ENCODE measurements at regions not wholly inside any gene's neighbourhood (a gene's known extent, or its start where the extent isn't known, plus 50 kb on each side); places are given as distances from the start of the nearest gene placed in this dataset.

- TF ChIP-seq POLR2A (IDR thresholded peaks at IDR 0.05), result no peak
- TF ChIP-seq, protein P1, sequence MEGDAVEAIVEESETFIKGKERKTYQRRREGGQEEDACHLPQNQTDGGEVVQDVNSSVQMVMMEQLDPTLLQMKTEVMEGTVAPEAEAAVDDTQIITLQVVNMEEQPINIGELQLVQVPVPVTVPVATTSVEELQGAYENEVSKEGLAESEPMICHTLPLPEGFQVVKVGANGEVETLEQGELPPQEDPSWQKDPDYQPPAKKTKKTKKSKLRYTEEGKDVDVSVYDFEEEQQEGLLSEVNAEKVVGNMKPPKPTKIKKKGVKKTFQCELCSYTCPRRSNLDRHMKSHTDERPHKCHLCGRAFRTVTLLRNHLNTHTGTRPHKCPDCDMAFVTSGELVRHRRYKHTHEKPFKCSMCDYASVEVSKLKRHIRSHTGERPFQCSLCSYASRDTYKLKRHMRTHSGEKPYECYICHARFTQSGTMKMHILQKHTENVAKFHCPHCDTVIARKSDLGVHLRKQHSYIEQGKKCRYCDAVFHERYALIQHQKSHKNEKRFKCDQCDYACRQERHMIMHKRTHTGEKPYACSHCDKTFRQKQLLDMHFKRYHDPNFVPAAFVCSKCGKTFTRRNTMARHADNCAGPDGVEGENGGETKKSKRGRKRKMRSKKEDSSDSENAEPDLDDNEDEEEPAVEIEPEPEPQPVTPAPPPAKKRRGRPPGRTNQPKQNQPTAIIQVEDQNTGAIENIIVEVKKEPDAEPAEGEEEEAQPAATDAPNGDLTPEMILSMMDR (IDR thresholded peaks at IDR 0.05), result no peak
- no peak overlapping the region for H3K27ac ChIP-seq
- no peak for DNase-seq
- no peaks in the 10 kb centered on the region for H3K4me1 ChIP-seq
- H3K36me3 ChIP-seq, result no peaks in the 10 kb centered on the region
- no peaks in the 10 kb centered on the region for H3K9me3 ChIP-seq
- WGBS, 2 donors, result 82 to 86% methylated on average over 4 of the region's 4 CpGs
- no peaks in the 10 kb centered on the region for H3K27me3 ChIP-seq
- H3K4me3 ChIP-seq (replicated peaks in 1 of 3), result no peak overlapping the region
- intact Hi-C loops (cut with DNase I), result no loop called here
Measured at GRCh38 chr12:90741611-90742010, 213.4 kb downstream of the CCER1 start.

GRCh38 chr12:90729736-90730135 lies 225.2 kb downstream of the CCER1 start:
- intact Hi-C loops (cut with DNase I), result no loop called here
- Histone ChIP-seq H3K4me1 (no peaks in the 10 kb centered on the region), H3K9me3 (no peaks in the 10 kb centered on the region), H3K4me3 (replicated peaks in 1 of 3) (no peak overlapping the region), H3K36me3 (no peaks in the 10 kb centered on the region), H3K27ac (no peak overlapping the region), H3K27me3 (no peaks in the 10 kb centered on the region)
- no peak for TF ChIP-seq POLR2A (IDR thresholded peaks at IDR 0.05)
- TF ChIP-seq, protein P1 (IDR thresholded peaks at IDR 0.05), result no peak
- DNase-seq, result no peak
- WGBS, 2 donors, result 87% methylated on average over 4 of the region's 4 CpGs

- no peak for DNase-seq
- Histone ChIP-seq H3K9me3 (no peaks in the 10 kb centered on the region), H3K4me3 (replicated peaks in 1 of 3) (no peak overlapping the region), H3K36me3 (no peaks in the 10 kb centered on the region), H3K27me3 (no peaks in the 10 kb centered on the region), H3K27ac (no peak overlapping the region), H3K4me1 (no peaks in the 10 kb centered on the region)
- intact Hi-C loops (cut with DNase I), result no loop called here
- no peak for TF ChIP-seq POLR2A (IDR thresholded peaks at IDR 0.05)
- TF ChIP-seq, protein P1 (IDR thresholded peaks at IDR 0.05), result no peak
- 22 to 27% methylated on average over 2 of the region's 2 CpGs for WGBS, 2 donors
Measured at GRCh38 chr12:90712671-90713070, 242.3 kb downstream of the CCER1 start.

DNA sequence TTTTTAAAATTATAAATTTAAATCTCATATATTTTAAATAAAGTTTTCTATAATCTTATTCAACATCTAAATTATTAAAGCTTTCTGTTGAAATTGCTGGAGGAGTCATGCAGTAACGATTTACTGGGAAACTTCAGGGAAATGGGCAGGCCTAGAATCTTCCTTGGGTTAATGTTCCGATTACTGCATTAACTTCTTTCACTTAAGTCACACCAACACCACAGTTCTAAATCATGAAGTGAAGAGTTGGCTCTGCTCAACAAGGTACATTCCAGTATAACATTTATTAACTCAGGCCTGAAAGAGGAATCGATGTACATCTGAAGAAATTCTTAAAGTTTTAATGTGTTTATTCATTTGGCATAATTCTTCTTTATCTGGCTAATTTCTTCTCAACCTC lies 244.3 kb downstream of the CCER1 start:
- intact Hi-C loops (cut with DNase I), result no loop called here
- Histone ChIP-seq H3K4me1 (no peaks in the 10 kb centered on the region), H3K27ac (no peak overlapping the region), H3K4me3 (replicated peaks in 1 of 3) (no peak overlapping the region), H3K9me3 (no peaks in the 10 kb centered on the region), H3K36me3 (no peaks in the 10 kb centered on the region), H3K27me3 (no peaks in the 10 kb centered on the region)
- DNase-seq, result no peak
- TF ChIP-seq POLR2A (IDR thresholded peaks at IDR 0.05), result no peak
- TF ChIP-seq, protein P1 (IDR thresholded peaks at IDR 0.05), result no peak
- 95 to 96% methylated on average over 3 of the region's 3 CpGs for WGBS, 2 donors

DNA sequence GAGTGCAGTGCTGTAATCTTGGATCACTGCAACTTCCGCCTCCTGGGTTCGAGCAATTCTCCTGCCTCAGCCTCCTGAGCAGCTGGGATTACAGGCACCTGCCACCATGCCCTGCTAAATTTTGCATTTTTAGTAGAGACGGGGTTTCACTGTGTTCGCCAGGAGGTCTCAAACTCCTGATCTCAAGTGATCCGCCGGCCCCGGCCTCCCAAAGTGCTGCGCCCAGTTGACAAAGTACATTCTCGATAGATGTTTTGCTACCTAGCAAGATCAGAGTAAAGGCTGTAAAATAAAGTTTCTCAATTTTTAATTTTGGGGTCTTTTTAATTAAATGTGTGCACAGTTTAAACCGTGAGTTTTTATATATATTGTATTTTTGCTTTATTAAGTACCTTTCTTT lies 248.9 kb downstream of the CCER1 start:
- no peak for TF ChIP-seq POLR2A (IDR thresholded peaks at IDR 0.05)
- TF ChIP-seq, protein P1 (IDR thresholded peaks at IDR 0.05), result no peak
- Histone ChIP-seq H3K36me3 (no peaks in the 10 kb centered on the region), H3K27ac (no peak overlapping the region), H3K4me1 (no peaks in the 10 kb centered on the region), H3K9me3 (no peaks in the 10 kb centered on the region), H3K27me3 (no peaks in the 10 kb centered on the region), H3K4me3 (replicated peaks in 1 of 3) (no peak overlapping the region)
- 93 to 95% methylated on average over 10 of the region's 10 CpGs for WGBS, 2 donors
- intact Hi-C loops (cut with DNase I), result no loop called here
- no peak for DNase-seq

All from thyroid gland (tissue), 4 donors.